ENCODE measurements at regions not wholly inside any gene's neighbourhood (a gene's known extent, or its start where the extent isn't known, plus 50 kb on each side); places are given as distances from the start of the nearest gene placed in this dataset.
A peak's percentile ranks its signal among the peaks of the same experiment; 100 is the strongest.

DNA sequence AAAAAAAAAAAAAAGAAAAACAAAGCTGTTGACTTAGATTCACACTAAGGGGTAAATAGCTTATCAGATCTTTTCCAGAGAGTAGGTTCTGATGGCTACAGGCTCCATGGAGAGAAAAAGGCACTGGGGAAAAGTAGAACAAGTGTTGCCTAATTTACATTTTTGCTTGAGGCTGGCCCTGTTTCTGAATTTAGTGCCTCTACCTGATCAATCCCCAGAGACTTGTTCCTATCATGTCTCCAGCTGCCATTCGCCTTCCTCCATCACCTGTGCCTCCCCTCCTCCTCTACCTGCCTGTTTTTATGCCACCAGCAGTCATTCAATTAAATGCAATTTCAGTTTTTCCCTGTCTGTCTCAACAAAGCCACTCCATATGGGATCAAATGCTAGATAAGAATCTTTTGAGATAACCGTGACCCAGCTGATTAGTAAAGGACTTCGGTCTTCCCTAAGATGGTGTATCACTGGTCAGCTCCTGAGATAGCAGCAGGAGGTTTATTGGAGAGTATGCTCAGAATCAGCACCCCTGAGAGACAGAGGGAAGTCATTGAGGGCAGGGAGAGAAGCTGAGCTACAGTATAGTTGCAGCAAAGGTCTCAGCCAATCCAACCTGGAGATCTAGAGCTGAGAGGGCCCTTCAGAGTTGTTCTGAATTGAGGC, 88.1 kb upstream of the GADL1 start:
- no peaks in the 10 kb centered on the region for H3K9me3 Mint-ChIP-seq

DNA sequence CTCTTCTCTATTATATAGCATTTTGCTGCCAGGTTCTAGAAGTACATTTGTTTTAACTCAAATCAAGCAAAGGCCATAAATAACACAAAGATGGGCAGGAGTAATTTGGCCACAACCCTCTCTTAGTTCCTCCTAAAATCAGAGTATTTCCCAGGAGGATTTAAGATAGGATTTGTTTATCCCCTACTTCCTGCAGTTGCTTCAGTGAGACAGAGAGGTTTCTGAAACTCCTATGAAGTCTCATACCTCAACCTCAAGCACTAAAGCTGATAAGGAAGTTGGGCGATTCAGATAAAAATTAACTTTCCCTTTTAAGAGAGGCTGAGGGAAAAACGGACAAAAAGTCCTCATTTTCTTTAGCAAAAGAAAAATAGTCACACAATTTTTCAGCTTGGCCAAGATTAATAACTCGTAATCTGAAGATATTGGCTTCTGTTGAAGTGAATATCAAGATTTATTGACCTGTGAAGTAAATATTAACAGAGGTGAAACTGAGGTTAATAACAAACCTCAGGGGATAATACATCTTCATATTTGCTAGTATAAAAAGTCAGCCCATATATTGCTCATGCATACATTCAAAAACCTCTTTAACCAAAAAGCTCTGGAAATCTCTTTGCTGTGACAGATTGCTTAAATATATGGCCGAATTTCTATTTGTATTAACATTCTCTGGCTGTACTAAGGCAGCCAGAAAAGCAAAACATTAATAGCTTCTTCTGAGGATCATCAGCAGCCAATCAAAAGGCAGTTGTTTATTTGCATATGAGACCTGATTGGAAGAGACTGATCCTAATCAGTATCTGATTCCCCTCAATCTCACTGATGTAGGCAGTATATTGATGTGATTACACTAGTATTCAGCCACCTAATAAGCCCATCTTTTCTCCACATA, 90.6 kb upstream of the GADL1 start:
- no peak overlapping the region for H3K27ac Mint-ChIP-seq
- no peaks in the 10 kb centered on the region for H3K4me1 Mint-ChIP-seq (ENCODE audit: low read depth in 2 of 2)
- no peak for DNase-seq
- no peaks in the 10 kb centered on the region for H3K36me3 Mint-ChIP-seq (ENCODE audit: insufficient read depth)
- no peak overlapping the region for H3K4me3 Mint-ChIP-seq
- no peak for ATAC-seq (replicated peaks)
- H3K27me3 Mint-ChIP-seq: peaks cover 16% of the 10 kb centered on the region in 2 donors
- H3K9me3 Mint-ChIP-seq: no peaks in the 10 kb centered on the region

More for the DNA sequence above, 88.1 kb upstream of the GADL1 start:
- no peaks in the 10 kb centered on the region for H3K4me1 Mint-ChIP-seq (ENCODE audit: low read depth in 2 of 2)
- H3K27ac Mint-ChIP-seq: no peak overlapping the region
- no peaks in the 10 kb centered on the region for H3K36me3 Mint-ChIP-seq (ENCODE audit: insufficient read depth)
- no peak for DNase-seq
- H3K4me3 Mint-ChIP-seq: no peak overlapping the region
- peaks cover 5 to 10% of the 10 kb centered on the region in 2 donors for H3K27me3 Mint-ChIP-seq
- ATAC-seq (replicated peaks): no peak

DNA sequence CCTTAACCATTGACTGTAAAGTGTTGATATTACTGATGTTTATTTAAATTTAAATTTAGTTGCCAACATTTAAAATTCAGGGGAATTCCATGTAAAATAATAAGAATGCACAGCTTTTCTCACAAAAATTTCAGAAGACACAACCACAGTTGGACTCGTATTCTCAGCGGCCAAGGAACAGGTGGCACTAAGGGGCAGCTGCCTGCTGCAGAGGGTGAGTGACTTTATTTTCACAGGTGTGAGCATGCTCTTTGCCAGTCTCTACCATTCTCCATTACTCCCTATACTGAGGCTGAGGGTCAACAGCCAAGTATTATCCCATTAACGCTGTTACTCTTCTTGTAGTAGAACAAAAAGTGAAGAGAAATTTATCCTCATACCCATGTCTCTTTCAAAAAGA, 92.1 kb upstream of the GADL1 start:
- ATAC-seq (replicated peaks): no peak
- Mint-ChIP-seq H3K27me3 (peaks cover 16 to 21% of the 10 kb centered on the region in 2 donors), H3K4me1 (ENCODE audit: low read depth in 2 of 2) (no peaks in the 10 kb centered on the region), H3K9me3 (no peaks in the 10 kb centered on the region), H3K36me3 (ENCODE audit: insufficient read depth) (no peaks in the 10 kb centered on the region), H3K27ac (no peak overlapping the region), H3K4me3 (no peak overlapping the region)
- DNase-seq: no peak

DNA sequence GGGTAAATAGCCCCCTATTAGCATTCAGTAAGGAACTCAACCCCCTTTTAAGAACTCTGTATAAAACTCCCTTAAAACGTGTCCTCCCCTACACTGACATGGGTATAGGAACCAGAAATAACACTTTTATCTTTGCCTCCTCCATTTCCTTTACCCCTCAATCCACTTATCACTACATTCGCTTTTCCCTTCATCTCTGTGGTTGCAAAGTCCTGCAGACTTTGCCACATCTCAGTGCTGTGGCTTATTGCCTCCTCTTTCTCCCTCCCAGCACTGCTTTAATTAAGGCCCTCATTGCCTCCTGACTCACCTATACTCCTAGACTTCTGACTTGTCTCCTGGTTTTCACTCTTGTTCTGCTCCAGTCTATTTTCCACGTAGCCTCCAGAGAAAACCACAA, 94.3 kb upstream of the GADL1 start:
- DNase-seq (no peak), ATAC-seq (replicated peaks) (no peak)
- Mint-ChIP-seq H3K9me3 (no peaks in the 10 kb centered on the region), H3K36me3 (ENCODE audit: insufficient read depth) (no peaks in the 10 kb centered on the region), H3K4me3 (no peak overlapping the region), H3K27me3 (peaks cover 6 to 22% of the 10 kb centered on the region in 2 donors), H3K4me1 (ENCODE audit: low read depth in 2 of 2) (no peaks in the 10 kb centered on the region), H3K27ac (no peak overlapping the region)

DNA sequence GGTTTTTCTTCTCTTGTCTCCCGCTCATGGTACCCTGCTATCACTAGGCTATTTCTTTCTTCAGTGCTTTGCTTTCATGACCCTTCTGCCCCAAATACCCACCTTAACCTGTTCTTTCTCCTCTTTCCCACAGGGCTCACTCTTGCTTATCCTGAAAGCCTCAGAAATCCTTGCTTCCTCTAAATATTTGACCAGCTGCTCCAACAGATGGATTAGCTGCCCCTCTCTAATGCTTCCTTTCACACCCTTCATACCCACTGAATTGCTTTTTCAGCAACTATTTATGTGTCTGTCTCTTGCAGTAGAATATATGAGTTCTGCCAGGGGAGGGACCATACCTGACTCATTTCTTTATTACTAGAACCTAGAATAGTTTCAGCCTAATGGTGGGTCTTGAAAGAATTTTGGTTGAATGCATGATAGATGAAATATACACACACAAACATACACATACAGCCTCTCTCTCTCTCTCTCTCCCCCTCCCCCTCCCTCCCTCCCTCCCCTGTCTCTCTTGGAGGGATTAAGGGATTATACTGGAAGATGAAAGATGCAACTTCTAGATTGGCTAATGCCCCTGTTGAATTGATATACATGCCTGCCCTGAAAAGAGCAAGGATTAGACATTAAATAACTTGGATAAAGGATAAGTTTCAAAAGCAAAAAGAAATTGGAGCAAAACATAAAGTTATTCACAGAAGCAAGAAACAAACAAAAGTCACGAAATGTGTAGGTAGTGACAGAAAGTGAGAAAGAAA, 95.0 kb upstream of the GADL1 start:
- DNase-seq (no peak), ATAC-seq (replicated peaks) (no peak)
- Mint-ChIP-seq H3K9me3 (no peaks in the 10 kb centered on the region), H3K4me1 (ENCODE audit: low read depth in 2 of 2) (no peaks in the 10 kb centered on the region), H3K36me3 (ENCODE audit: insufficient read depth) (no peaks in the 10 kb centered on the region), H3K27ac (no peak overlapping the region), H3K27me3 (peaks cover 6 to 22% of the 10 kb centered on the region in 2 donors), H3K4me3 (no peak overlapping the region)

DNA sequence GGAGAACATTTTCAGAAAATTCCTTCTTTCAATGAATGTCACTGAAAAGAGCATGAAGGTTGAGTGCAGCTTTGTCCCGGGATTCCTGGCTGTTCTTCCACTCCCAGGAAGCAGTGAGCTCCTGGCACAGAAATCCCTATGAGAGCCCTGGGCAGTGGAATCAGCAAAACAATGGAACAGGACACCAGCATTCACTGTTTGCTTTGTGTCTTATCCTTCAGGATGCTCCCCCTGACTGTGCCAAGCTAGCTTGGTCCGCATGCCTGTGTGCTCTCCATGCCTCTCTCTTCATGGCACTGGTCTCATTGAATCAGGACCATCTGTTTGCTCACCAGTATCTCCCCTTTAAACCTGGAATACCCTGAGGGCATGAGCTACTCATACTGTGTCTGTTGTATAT, 102.0 kb upstream of the GADL1 start:
- H3K27me3 Mint-ChIP-seq: peaks cover 6 to 8% of the 10 kb centered on the region in 2 donors
- ATAC-seq (replicated peaks): no peak
- H3K4me1 Mint-ChIP-seq (ENCODE audit: low read depth in 2 of 2): no peaks in the 10 kb centered on the region
- DNase-seq: no peak
- H3K9me3 Mint-ChIP-seq: no peaks in the 10 kb centered on the region
- H3K27ac Mint-ChIP-seq: no peak overlapping the region
- H3K4me3 Mint-ChIP-seq: no peak overlapping the region
- no peaks in the 10 kb centered on the region for H3K36me3 Mint-ChIP-seq (ENCODE audit: insufficient read depth)

DNA sequence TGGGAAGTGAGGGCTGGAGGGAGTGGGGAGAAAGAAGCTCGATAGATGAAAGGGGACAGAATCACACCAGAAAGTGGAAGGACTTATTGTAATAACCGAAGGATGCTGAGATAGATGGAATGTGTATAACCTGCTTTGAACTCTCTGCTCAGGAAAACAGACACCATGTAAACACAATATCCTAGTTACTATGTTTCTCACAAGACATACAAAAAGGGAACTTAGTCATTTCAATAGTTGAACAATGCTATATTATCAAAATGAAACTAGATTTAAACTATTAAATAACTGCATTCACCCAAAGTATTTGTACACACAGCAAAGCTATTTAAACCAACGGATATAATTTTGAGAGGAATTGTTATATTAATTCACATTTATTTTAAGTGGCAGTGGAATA, 108.3 kb upstream of the GADL1 start:
- ATAC-seq (replicated peaks): no peak
- H3K9me3 Mint-ChIP-seq: no peaks in the 10 kb centered on the region
- H3K27ac Mint-ChIP-seq: peak overlapping the region in 1 of 2 donors; percentile 4
- H3K27me3 Mint-ChIP-seq: peaks cover 0 to 8% of the 10 kb centered on the region in 2 donors
- H3K36me3 Mint-ChIP-seq (ENCODE audit: insufficient read depth): no peaks in the 10 kb centered on the region
- no peak for DNase-seq
- H3K4me3 Mint-ChIP-seq: no peak overlapping the region
- no peaks in the 10 kb centered on the region for H3K4me1 Mint-ChIP-seq (ENCODE audit: low read depth in 2 of 2)

DNA sequence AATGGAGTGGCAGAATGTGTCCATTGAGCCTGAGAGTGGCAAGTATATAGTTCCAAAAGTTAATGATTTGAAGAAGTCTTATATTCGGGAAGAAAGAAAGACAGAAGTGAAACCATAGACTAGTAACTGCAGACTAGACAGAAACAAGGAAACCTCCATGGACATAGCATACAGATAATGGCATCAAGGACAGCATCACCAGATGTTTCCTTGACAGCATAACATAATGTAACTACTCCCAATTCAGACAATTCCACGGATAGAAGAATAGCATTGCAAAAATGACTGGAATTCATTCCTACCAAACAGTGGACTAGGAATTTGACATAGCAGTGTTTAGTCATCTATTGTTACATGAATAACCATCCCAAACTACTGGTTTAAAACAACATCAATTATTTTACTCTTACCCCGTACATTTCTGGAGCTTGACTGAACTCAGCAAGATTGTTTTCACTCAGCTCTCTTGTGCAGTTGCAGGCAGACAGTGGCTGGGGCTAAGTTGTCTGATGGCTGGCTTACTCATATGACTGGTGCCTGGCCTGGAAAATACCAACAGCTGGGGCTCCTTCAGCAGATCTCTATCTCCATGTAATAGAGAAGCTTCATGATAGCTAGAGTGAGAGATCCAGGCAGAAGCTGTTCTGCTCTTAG, 109.7 kb upstream of the GADL1 start:
- H3K4me3 Mint-ChIP-seq: no peak overlapping the region
- ATAC-seq (replicated peaks) (no peak), DNase-seq (no peak)
- no peaks in the 10 kb centered on the region for H3K9me3 Mint-ChIP-seq
- H3K27ac Mint-ChIP-seq: no peak overlapping the region
- peaks cover 0 to 8% of the 10 kb centered on the region in 2 donors for H3K27me3 Mint-ChIP-seq
- peaks cover 0 to 2% of the 10 kb centered on the region in 2 donors for H3K4me1 Mint-ChIP-seq (ENCODE audit: low read depth in 2 of 2)
- H3K36me3 Mint-ChIP-seq (ENCODE audit: insufficient read depth): peaks cover 4% of the 10 kb centered on the region

DNA sequence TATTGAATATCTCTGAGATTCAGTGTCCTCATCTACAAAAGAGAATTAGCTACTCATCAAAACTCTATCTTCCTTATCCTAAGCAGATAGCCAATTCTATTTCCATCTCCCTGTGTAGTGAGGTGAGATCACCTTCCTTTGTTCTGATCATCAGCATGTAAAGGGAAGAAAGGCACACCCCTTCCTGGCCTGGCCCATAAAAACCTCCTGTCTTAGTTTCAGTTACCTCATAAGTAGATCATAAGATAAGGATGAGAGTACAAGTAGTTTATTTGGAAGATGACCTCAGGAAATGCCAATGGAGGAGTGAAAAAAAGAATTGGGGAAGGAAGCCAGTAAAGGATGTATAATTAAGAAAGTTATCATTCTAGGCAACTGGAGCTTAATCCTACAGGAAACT, 114.5 kb upstream of the GADL1 start:
- no peak overlapping the region for H3K27ac Mint-ChIP-seq
- no peaks in the 10 kb centered on the region for H3K27me3 Mint-ChIP-seq
- no peak overlapping the region for H3K4me3 Mint-ChIP-seq
- H3K36me3 Mint-ChIP-seq (ENCODE audit: insufficient read depth): peaks cover 4% of the 10 kb centered on the region
- DNase-seq: no peak
- no peaks in the 10 kb centered on the region for H3K9me3 Mint-ChIP-seq
- H3K4me1 Mint-ChIP-seq (ENCODE audit: low read depth in 2 of 2): peaks cover 2 to 5% of the 10 kb centered on the region in 2 donors
- no peak for ATAC-seq (replicated peaks)

DNA sequence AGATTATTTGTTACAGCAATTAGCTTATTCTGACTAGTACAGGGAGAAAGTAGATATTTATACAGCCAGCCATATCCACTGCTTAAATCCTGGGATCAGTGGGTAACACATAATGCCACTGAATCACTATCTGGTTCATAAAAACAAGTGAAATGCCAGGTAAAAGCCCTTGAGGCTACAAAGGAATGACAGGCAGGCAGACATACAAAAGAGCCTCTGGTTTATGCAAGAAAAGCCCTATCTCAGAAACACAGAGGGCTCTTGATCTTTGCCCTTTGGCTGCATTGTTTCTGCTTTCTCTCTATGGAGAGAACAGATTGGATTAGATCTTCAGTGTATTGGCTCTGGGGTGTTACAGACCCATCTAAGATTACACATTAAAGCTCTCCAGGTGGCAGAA, 115.4 kb upstream of the GADL1 start:
- DNase-seq (no peak), ATAC-seq (replicated peaks) (no peak)
- Mint-ChIP-seq H3K4me3 (no peak overlapping the region), H3K4me1 (ENCODE audit: low read depth in 2 of 2) (peaks cover 4 to 9% of the 10 kb centered on the region in 2 donors), H3K27me3 (no peaks in the 10 kb centered on the region), H3K36me3 (ENCODE audit: insufficient read depth) (peaks cover 4% of the 10 kb centered on the region), H3K27ac (no peak overlapping the region), H3K9me3 (no peaks in the 10 kb centered on the region)

DNA sequence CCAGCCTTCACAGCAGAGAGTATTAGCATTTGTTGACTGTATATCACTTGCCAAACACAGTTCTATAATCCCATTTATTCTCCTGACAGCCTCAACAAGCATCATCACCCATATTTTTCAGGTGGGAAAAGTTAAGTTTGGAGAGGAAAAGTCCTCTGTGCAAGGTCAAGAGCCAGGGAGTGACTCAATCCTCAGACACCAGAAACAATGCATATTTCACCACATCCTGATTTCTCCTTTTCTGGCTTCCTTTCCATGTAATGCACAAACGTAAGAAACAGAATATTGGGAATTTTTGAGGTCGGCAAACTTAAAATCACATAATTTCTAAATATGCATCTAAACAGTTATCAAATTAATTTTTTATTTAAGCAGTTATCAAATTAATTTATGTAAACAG, 116.0 kb upstream of the GADL1 start:
- DNase-seq: no peak
- Mint-ChIP-seq H3K4me3 (no peak overlapping the region), H3K27ac (no peak overlapping the region), H3K27me3 (no peaks in the 10 kb centered on the region), H3K4me1 (ENCODE audit: low read depth in 2 of 2) (peaks cover 4 to 9% of the 10 kb centered on the region in 2 donors), H3K36me3 (ENCODE audit: insufficient read depth) (peaks cover 4% of the 10 kb centered on the region), H3K9me3 (no peaks in the 10 kb centered on the region)
- no peak for ATAC-seq (replicated peaks)

DNA sequence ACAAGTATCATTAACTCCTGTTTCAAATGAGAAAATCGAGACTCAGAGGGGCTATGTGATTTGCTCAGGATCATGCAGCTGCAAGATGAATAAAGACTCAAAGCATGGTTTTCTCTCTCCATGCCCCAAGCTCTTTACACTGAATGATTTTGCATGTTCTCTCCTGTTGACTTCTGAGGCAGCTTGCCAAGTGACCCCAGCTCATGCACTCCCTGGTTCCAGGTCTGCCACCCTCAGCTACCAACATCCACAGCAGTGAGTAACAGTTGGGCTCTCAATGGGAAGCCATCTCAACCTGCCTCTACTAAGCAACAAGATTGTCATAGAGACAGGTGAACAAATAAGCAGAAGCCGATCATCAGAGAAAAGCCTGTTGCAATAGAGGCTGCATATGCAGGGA, 116.9 kb upstream of the GADL1 start:
- ATAC-seq (replicated peaks) (no peak), DNase-seq (no peak)
- Mint-ChIP-seq H3K4me3 (no peak overlapping the region), H3K27ac (no peak overlapping the region), H3K4me1 (ENCODE audit: low read depth in 2 of 2) (peaks cover 4 to 9% of the 10 kb centered on the region in 2 donors), H3K27me3 (no peaks in the 10 kb centered on the region), H3K9me3 (no peaks in the 10 kb centered on the region), H3K36me3 (ENCODE audit: insufficient read depth) (peaks cover 4% of the 10 kb centered on the region)

DNA sequence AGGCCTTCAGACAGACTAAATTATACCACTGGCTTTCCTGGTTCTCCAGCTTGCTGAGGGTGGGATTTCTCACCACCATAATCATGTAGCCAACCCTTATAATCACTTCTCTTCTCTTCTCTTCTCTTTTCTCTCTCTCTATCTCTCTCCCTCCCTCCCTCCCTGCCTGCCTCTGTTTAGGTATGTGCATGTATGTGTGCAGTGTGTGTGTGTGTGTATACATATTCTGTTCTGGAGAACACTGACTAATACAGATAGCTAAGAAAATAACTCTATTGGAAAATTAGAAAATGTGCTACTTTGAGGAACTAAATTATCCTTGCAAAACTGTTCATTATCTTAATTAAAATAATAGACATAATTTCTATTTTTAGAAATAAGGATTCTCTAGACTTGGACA, 118.6 kb upstream of the GADL1 start:
- no peak for ATAC-seq (replicated peaks)
- no peaks in the 10 kb centered on the region for H3K9me3 Mint-ChIP-seq
- no peak for DNase-seq
- peaks cover 4 to 9% of the 10 kb centered on the region in 2 donors for H3K4me1 Mint-ChIP-seq (ENCODE audit: low read depth in 2 of 2)
- peaks cover 4% of the 10 kb centered on the region for H3K36me3 Mint-ChIP-seq (ENCODE audit: insufficient read depth)
- H3K27me3 Mint-ChIP-seq: no peaks in the 10 kb centered on the region
- H3K4me3 Mint-ChIP-seq: no peak overlapping the region
- H3K27ac Mint-ChIP-seq: no peak overlapping the region
